H1 (cell line): ENCODE measurements at regions not wholly inside any gene's neighbourhood (a gene's known extent, or its start where the extent isn't known, plus 50 kb on each side); places are given as distances from the start of the nearest gene placed in this dataset.

Experiments used
- CBX8 ChIP-seq: fragments of 300-800, 300-1000 bp; sonication (generic); IDR thresholded peaks from 2 replicates; pipeline ENCODE4 v1.7.1; 2016; ENCODE audit warnings: low read depth, low read length, borderline replicate concordance
- EP300 ChIP-seq, 2 experiments: IDR thresholded peaks; 1 replicate in 1 of 2; 2 replicates in 1 of 2; pipeline ENCODE4 v1.6.1; 2011 to 2012; ENCODE audit warnings: low read depth in 2 of 2, low read length in 2 of 2, mild to moderate bottlenecking in 2 of 2, borderline replicate concordance in 1 of 2, inconsistent platforms in 1 of 2, moderate library complexity in 1 of 2
- EZH2 ChIP-seq: fragments of 200-600 bp; sonication (generic); IDR thresholded peaks from 2 replicates; pipeline ENCODE4 v1.7.1; 2012; ENCODE audit warnings: low read depth, mild to moderate bottlenecking, moderate library complexity, low read length, inconsistent platforms; ENCODE audit not compliant: severe bottlenecking
- NRF1 ChIP-seq: IDR thresholded peaks from 2 replicates; pipeline ENCODE4 v1.6.1; 2011; ENCODE audit warnings: mild to moderate bottlenecking, low read depth, low read length, improper control_type of control experiment
- POLR2A ChIP-seq, 2 experiments: IDR thresholded peaks; 1 replicate in 1 of 2; 2 replicates in 1 of 2; pipeline ENCODE4 v1.6.1; 2011; ENCODE audit warnings: low read depth in 2 of 2, low read length in 2 of 2, mild to moderate bottlenecking in 2 of 2; ENCODE audit errors: control extremely low read depth in 1 of 2
- POLR2AphosphoS5 ChIP-seq: IDR thresholded peaks from 2 replicates; pipeline ENCODE4 v1.6.1; 2011; ENCODE audit warnings: low read depth, low read length
- SIN3A ChIP-seq, 2 experiments: IDR thresholded peaks in 1 of 2; conservative IDR thresholded peaks in 1 of 2; 2 replicates each; pipeline ENCODE4 v1.6.1; 2011 to 2012; ENCODE audit warnings: low read length in 2 of 2, improper control_type of control experiment in 1 of 2, low read depth in 1 of 2, mild to moderate bottlenecking in 1 of 2
- TF ChIP-seq, protein P1 (sequence below), 3 experiments: IDR thresholded peaks; 1 replicate in 2 of 3; 2 replicates in 1 of 3; pipeline versions ENCODE4 v1.5.1 to v1.6.1; 2011; ENCODE audit warnings: low read length in 3 of 3, mild to moderate bottlenecking in 3 of 3, inconsistent platforms in 2 of 3, low read depth in 1 of 3, moderate library complexity in 1 of 3; ENCODE audit not compliant: insufficient read depth in 1 of 3; ENCODE audit errors: control extremely low read depth in 1 of 3

DNA sequence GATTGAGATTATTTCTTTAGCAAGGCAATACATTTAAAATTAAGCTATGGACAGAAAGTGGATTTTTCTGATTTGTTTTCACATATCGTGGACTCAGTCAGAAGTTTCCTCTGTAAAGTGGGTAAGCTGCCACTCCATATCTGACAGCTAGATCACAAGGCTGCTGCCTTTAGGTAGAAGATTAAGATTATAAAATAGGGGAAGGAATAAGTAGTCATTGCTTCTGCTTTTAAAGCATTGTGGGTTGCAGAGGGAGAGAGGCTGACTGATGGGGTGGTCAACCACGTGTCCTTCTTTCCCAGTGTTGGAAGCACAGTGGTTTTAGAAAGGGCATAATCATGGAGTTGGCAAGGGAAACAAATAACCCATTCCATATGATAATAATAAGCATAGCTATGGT is 74.3 kb upstream of the MOCS2 start:
- TF ChIP-seq, protein P1, sequence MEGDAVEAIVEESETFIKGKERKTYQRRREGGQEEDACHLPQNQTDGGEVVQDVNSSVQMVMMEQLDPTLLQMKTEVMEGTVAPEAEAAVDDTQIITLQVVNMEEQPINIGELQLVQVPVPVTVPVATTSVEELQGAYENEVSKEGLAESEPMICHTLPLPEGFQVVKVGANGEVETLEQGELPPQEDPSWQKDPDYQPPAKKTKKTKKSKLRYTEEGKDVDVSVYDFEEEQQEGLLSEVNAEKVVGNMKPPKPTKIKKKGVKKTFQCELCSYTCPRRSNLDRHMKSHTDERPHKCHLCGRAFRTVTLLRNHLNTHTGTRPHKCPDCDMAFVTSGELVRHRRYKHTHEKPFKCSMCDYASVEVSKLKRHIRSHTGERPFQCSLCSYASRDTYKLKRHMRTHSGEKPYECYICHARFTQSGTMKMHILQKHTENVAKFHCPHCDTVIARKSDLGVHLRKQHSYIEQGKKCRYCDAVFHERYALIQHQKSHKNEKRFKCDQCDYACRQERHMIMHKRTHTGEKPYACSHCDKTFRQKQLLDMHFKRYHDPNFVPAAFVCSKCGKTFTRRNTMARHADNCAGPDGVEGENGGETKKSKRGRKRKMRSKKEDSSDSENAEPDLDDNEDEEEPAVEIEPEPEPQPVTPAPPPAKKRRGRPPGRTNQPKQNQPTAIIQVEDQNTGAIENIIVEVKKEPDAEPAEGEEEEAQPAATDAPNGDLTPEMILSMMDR (IDR thresholded peaks at IDR 0.05; ENCODE audit: control extremely low read depth in 1 of 3, insufficient read depth in 1 of 3, low read depth in 1 of 3, low read length in 3 of 3): no peak
- no peak for TF ChIP-seq NRF1
- TF ChIP-seq POLR2AphosphoS5: no peak
- no peak for TF ChIP-seq EP300 (IDR thresholded peaks at IDR 0.05; ENCODE audit: borderline replicate concordance in 1 of 2, low read depth in 2 of 2, low read length in 2 of 2)
- TF ChIP-seq POLR2A (IDR thresholded peaks at IDR 0.05; ENCODE audit: control extremely low read depth in 1 of 2, low read depth in 2 of 2, low read length in 2 of 2): no peak
- TF ChIP-seq SIN3A (conservative IDR thresholded peaks at IDR 0.05 in 1 of 2, IDR thresholded peaks at IDR 0.05 in 1 of 2; ENCODE audit: low read depth in 1 of 2, low read length in 2 of 2): no peak
- TF ChIP-seq CBX8: no peak
- no peak for TF ChIP-seq EZH2
